GM12865 (cell line): ENCODE measurements at regions not wholly inside any gene's neighbourhood (a gene's known extent, or its start where the extent isn't known, plus 50 kb on each side); places are given as distances from the start of the nearest gene placed in this dataset.
A peak's percentile ranks its signal among the peaks of the same experiment; 100 is the strongest.

Experiments
- DNase-seq: peaks from one replicate; pipeline ENCODE4 v3.0.0; 2010; ENCODE audit warnings: low read depth
- H3K4me3 ChIP-seq: 2 replicates; pipeline ENCODE4 v1.5.1; 2011; ENCODE audit warnings: mild to moderate bottlenecking, low read depth, low read length, control low read depth
- CTCF ChIP-seq: IDR thresholded peaks from 2 replicates; pipeline ENCODE4 v1.5.1; 2011; ENCODE audit warnings: low read length, control low read depth, low read depth, inconsistent platforms; ENCODE audit not compliant: insufficient read depth; ENCODE audit errors: missing control alignments

DNA sequence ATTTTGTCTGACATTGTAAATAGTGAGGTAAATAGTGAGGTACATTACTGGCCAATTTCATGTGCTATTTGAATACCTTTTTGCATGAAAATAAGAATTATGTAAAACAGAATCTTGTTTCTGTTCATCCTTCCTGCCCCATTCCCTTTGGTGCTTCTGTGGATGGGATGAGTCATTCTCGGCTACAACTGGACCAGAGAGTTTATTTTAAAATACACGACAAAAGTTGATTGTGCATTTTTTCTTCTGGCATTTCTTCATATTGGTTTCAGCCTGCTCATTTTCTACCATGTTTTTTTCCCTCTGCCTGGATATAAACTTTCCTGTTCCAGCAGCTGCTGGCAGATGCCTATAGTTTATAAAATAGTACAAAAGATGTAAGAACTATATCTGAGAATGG is 107.5 kb downstream of the CYSLTR2 start:
- H3K4me3 ChIP-seq, result no peak overlapping the region
- no peak for TF ChIP-seq CTCF
- DNase-seq, result no peak

DNA sequence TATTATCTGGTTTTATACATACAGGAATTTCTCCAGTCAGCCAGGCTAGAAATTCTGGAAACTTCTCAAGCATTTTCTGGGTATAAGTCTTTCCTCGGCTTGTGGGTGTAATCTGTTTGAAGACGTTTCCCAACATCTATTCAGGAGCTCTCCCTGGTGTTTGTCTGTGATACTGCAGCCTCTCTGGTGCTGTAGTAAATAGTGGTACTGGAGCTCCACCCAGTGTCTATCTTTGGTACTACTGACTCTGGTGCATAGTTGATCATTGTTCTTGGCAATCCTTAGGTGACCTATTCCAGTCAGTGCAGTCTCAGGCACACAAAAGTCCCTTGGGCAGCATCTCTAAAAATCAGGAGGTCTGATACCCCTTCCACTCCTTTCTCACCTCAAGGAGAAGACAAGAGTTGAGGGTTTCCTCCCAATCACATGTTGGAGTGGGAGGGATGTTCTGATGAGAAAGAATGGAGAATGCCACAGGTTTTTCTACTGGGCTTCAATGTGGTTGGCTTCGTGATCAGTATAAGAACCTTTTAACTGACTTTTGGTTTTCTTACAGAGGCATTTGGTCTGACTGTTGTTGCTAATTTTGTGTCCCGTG is 115.5 kb downstream of the CYSLTR2 start:
- TF ChIP-seq CTCF, result peak; percentile 98
- DNase-seq, result peak; percentile 89
- H3K4me3 ChIP-seq, result no peak overlapping the region

DNA sequence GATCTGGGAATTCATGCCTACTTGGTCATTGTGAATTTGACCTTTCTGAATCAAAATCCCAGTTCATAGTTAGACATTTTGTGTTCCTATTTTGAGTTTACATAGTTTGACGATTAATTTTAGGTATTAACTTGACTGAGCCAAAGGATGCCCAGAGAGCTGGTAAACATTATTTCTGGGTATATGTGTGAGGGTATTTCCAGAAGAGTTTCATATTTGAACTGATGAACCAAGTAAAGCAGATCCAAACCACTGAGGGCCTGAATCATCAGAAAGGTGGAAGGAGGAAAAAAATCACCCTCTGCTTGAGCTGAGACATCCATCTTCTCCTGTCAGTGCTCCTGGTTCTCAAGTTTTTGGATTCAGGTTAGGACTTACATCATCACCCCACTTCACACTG is 116.6 kb downstream of the CYSLTR2 start:
- DNase-seq, result no peak
- H3K4me3 ChIP-seq, result no peak overlapping the region
- TF ChIP-seq CTCF, result no peak

DNA sequence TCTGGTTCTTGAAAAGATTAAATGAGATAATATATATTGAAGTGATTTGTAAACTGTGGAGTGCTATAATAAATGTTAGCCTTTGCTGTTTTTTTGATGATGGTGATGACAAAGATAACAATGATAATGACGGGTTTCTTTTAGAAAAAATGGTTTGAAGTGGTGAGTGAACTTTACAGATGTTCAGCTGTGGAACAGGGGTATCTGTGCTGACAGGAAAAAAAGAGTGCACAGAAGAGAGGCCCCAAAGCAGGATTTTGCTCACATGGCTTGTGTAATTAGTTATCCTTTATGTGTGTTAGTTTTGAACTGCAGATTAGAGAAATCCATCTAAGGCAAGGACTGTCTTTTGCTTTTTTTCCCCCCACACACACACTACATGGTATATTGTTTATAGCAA is 119.2 kb downstream of the CYSLTR2 start:
- no peak overlapping the region for H3K4me3 ChIP-seq
- TF ChIP-seq CTCF, result no peak
- no peak for DNase-seq

DNA sequence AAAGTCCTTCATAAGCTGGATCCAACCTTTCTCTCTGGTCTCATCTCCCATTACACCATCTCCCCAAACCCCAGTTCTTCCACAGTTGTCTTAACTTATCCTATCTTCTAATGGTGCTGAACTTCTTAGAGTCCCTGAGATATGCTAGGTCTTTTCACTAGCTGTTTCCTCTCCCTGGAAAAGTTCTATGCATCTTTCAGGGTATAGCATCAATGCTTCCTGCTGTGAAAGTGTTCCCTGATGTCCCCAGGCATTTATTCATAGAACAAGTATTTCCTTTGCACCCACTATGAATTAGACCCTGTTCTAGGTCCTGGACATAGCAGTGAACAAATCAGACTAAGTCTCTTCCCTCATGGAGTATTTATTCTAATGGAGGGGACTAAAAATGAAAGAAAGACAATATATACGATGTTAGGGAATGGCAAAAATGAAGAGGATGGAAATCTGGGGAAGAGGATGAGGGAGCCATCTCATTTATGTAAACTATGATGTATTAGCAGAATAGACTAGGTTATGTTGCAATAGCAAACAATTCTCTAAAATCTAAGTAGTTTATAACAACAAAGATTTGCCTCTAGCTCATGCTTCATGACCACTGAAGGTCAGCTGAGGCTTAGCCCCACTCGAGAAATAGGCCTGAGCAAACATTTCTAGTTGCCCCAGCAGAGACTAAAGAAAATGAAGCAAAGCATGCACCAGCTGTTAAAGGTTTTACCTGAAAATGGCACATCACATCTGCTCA is 120.0 kb downstream of the CYSLTR2 start:
- no peak overlapping the region for H3K4me3 ChIP-seq
- no peak for TF ChIP-seq CTCF
- no peak for DNase-seq

- H3K4me3 ChIP-seq, result no peak overlapping the region
- no peak for DNase-seq
- no peak for TF ChIP-seq CTCF
These were observed 121.6 kb downstream of the CYSLTR2 start for GRCh38 chr13:48775285-48775684.

- no peak for TF ChIP-seq CTCF
- DNase-seq, result no peak
These were observed 122.1 kb downstream of the CYSLTR2 start for GRCh38 chr13:48775804-48776203.

More at GRCh38 chr13:48775804-48776203, 122.1 kb downstream of the CYSLTR2 start:
- no peak overlapping the region for H3K4me3 ChIP-seq
